Umbilical cord (tissue), 1 donor: ENCODE measurements at regions not wholly inside any gene's neighbourhood (a gene's known extent, or its start where the extent isn't known, plus 50 kb on each side); places are given as distances from the start of the nearest gene placed in this dataset.

ENCODE experiments used
- DNase-seq: peaks from one replicate; pipeline ENCODE4 v3.0.0-alpha.2; 2015; ENCODE audit warnings: low spot score

DNA sequence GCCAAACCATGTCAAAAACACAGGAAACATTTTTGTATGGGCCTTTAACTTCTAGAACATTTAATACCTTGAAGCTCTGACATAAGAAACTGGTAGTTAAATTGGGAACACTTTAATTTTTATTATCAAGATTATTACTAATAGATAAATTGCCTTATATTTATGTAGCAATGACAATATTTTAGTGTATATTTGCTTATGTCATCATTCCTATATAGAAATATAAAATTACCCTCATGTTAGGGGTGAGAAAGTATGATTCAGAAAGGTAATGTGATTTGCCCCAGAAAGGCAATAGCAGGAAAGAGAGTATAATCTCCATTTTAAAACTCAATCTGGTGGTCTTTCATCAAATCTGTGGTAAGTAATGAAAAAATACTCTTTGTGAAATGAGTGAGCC, 147.4 kb downstream of the IL15 start:
- no peak for DNase-seq

DNA sequence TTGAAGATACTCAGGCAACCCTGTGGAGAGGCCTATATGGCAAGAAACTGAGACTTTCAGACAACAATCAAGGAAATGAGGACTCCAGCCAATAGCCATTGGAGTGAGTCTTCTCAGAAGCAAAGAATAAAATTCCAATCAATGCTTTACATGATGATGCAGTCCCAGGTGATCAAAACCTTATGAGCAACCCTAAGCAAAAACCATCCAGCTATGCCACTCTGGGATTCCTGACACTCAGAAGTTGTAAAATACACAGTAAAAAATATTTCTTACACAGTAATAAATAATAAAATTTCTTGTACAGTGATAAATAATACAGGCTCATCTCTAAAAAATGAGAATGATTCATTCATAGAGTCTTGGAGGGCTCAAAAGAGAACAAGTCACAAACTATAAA, 150.6 kb downstream of the IL15 start:
- DNase-seq, result no peak

DNA sequence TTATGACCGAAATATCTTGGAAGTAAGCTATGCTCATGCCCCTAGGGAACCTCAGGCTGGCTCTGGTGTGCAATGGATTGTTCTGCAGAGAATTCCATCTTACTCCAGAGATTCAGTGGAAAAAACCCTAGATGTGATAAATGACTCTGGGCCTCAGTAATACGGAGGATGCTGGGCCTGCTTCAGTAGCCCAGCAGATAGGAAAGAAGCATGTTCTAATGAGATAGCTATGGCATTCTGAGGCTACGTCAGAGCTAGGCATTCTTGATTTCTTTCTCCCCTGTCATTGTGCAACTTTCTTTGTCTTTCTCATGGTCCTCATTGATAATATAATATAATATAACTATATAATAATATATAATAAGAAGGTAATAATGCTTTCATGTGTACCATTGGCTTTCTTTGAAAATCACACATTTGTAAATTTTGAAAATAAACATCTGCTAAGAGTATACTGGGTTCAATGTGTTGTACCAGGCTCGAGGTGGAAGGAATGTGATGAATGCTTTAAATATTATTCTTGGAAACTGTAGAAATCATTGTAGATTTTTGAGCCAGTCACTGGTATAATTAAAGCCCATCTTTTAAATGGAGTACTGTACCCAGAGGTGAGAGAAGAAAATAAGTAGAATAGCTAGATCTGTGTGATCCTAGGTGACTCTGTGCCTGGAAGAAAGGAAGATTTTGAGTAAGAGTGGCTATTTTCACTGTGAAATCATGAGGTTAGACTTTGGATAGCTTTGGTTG, 152.0 kb downstream of the IL15 start:
- DNase-seq, result no peak

DNA sequence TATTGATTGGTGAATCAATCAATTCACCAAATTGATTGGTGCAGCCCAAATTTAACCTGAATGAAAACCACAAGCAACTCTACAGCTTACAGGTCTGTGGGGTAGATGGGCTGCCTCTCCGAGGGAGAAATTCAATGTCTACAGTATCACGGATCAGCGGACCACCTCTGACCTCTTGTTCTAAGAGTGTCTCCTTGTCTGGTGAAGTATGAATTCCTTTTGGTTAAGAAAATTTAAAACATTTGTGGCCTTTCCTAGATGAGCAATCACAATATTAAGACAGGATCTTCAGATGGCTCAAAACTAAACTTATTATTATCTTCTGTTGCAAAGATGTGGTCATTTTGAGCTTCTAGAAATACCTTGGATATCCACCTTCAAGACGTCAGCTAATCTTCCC, 153.3 kb downstream of the IL15 start:
- no peak for DNase-seq

DNA sequence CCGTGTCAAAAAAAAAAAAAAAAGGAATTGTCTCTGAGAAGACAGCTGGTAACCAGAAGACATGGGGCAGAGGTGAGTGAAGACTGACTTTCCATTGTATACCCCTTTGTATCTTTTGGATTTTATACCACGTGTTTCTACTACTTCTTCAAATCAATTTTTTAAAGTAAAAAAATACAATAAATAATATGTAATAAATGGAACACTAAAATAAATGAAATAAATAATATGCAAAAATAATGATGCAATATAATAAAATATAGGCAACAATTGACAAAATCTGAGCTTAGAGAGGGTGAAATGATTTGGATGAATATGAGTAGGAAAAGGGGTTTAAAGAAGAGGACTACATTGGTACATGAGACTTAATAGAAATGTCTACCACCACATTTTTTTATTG, 155.8 kb downstream of the IL15 start:
- no peak for DNase-seq

DNA sequence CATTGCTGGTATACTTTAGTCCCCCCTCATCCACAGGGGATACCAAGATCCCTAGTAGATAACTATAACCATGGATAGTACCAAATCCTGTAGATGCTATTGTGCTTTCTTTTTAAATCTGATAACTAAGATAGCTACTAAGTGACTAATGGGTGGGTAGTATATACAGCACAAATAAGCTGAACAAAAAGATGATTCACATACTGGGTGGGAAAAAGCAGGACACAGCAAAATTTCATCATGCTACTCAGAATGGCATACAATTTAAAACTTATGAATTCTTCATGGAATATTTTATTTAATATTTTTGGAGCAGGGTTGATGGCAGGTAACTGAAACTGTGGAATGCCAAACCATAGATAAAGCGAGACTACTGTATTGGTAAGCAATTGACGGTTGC, 161.6 kb downstream of the IL15 start:
- DNase-seq, result no peak

DNA sequence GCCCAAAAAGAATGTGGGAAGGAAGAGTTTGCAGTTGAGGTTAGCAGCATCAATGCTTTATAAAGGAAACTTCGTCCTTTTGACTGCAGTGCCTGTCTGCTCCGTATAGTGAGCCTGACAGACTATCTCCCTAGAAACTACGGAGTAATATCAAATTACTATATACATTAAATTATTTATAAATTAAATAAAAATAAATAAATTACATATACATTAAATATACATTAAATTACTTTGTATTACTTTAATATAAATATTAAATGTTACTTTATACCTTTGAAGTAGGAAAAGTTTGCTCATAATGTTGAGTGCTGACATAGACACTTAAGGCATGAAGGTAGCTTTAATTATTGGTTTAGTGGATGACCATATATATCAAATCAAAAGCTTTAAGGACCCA, 165.2 kb downstream of the IL15 start:
- no peak for DNase-seq

DNA sequence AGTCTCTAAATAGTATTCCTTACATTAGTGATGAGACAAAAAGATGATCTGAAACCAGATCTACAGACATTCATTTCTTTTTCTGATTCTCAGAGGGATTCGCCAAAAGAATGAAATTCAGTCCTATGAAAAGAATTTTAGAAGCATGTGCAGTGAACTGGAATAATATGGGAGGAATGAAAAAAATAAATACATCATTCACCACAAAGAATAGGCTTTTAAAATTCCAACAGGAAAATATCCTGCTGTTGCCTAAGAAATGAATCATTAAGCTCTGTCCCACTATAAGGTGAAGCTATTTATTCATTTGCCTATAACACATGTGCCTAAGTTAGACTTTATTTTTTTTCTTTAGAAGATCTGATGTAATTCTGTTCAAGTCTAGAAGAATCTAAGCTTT, 165.9 kb downstream of the IL15 start:
- no peak for DNase-seq

DNA sequence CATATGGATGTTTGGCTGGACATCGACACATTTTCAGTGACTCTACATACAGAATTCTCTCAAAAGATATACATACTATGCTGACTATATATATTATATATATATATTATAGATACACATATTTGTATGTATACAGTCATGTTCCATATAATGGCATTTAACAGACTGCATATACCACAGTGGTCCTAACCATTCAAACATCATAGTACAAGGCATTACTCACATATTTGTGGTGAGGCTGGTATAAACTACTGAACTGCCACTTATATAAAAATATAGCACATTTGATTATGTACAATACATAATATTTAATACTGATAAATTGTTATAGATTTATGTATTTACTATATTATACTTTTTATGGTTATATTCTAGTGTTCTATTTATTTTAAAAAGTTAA, 168.5 kb downstream of the IL15 start:
- DNase-seq, result no peak

DNA sequence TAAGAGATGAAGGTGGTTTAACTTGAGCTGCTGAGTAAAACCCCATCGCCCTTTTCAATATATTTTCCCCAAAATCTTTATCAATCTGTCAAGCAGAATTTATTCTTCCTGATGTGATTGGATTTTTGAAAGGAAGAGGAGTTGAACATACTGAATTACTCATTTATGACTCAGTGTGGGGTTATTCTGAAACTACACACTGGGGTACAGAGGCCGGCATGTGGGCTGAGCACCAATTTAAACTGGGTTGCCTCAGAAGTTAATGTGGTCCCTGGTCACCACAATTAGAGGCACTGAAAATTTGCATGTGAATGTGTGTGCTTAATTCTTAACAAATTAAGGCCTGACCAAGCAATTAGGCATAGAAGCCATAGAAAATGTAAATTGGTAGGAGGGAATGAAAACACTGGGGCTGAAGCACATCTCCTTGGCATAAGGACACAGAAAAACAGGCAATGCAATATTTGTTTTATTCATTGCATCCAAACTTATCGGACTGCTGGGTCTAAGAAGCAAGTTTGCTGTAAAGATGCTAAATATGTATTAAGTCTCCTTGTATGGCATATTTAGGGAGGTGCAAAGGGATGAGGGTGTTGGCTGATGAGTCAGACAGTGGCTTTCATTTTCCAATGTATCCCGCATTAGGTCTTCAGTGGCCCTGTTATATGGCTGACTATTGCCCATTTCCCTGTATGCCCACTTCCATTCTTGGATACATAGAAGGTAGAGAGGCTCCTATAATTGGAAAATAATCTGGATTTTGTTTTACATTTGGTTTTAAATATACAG, 170.9 kb downstream of the IL15 start:
- DNase-seq, result no peak

DNA sequence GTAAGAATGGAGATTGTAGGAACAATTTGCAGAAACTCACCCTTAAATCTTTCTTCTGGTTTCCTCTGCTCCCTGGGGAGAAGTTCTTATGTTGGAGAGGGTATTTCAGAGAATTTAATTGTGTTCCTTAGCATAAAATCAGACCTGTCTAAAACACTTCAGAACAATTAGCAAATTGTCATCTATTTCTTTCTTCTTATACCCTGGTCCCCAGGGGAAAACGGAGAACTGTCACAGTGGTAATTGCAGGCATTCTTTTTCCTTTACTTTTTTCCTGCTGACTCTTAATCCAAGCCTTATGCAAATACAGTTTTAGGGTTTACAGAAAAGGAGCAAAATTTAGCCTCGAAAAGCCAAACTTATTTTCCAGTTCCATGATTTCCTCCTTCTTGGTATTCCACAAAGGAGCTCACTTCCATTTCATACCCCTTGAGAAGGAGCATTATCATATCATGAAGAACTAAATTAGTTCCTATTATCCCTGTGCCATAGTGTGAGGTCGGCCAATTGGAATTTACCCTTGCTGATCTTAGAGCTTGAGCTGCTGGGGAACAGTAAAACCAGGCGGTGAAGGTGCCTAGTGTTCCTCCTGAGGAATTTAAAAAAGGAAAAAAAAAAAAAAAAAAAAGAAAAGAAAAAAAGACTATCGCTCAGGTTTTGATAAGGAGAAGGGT, 173.8 kb downstream of the IL15 start:
- no peak for DNase-seq

DNA sequence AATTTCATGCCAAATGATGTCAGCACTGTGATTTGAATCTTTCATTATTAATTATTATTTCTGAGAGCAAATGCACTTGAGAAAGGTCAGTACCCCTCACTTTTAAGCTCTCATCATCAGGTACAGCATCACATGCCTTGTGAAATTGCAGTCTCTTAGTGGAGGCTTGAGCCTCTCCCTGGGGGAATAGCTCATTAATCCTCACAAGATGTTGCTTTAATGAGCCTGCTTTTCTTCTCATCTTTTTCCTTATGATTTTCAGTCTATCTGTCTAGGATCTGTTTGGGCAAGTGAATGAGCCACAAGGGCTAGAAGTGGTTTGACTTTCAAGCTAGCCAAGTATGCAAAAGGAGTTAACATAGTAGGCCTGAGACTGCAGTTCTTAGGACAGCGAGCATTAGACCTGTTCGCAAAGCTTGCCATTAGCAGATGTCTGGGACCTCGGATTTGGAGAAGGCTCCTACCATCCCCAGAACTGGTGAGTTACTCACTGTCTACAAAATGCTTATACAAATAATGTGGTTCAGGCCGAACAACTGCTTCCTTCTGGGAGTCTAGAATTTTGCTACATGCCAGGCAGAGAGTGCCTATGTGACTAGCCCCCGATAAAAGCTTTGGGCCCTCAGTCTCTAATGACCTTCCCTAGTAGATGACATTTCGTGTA, 174.5 kb downstream of the IL15 start:
- DNase-seq, result no peak

DNA sequence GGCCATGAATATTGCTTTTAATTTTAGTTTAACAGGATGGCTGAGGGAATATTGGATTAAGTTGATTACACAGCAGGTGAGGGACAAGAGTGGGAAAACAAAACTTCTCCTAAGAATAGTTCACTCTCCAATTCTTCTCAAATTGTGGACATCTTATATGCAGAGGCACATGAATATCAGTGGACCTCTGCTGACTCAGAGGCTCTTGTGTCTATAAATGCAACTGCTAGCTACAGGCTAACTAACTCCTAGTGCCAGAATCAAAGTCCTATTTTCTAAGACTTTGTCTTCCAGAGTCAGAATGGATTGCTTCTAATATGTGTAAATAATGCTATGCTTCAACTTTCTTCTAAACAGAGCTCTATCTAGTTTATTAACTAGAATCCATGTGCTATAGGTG, 175.8 kb downstream of the IL15 start:
- no peak for DNase-seq

DNA sequence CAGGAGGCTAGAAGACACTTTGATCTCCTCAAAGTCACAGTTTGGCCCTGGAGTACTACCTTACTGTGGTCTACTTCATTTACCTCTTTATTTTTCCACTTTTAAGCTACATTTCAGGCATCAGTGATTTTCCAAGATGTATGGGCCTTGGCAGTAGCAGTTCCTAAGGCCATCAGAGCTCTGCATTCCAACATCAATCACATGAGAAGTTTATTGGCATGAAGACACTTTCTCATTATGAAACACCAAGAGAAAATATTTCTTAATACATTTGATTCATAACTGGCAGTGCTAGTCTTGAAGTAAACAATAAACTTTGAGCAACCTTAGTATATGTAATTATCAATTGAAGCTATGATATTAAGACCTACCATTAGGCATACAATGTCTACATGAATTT, 178.1 kb downstream of the IL15 start:
- no peak for DNase-seq

DNA sequence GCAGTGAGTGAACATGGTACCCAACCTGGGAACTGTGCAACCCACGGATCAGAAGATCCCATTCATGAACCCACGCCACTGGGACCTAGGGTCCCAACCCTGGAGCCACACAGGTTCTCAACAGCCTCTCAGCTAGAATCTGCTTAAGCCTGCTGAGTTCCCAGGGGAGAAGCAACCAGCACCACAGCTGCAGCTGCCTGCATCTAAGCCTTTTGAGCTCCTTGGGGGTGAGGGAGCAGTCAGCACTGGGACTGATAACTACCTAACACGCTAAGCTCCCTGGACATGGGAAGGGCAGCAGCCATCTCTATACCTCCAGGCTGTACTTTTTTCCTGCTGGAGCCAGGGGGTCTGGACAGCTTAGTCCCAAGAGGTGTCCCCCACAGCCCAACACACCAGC, 179.3 kb downstream of the IL15 start:
- DNase-seq, result no peak

DNA sequence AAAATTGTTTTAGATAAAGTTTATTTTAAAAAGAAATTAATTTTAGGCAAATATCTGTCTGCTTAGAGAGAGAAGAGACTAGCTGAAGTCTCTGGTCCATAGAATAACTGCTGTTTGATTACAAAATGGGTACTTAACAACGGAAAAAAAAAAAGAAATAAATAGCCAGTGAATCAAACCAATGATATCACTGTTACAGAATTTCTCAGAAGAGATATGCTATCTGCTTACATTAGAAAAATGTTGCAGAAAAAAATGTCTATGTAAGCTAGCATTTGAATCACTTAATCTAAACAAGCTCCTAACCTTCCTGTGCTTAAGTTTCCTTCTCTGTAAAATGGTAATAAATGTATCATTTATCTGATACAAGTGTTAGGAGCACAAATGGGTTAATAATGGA, 189.9 kb downstream of the IL15 start:
- no peak for DNase-seq

DNA sequence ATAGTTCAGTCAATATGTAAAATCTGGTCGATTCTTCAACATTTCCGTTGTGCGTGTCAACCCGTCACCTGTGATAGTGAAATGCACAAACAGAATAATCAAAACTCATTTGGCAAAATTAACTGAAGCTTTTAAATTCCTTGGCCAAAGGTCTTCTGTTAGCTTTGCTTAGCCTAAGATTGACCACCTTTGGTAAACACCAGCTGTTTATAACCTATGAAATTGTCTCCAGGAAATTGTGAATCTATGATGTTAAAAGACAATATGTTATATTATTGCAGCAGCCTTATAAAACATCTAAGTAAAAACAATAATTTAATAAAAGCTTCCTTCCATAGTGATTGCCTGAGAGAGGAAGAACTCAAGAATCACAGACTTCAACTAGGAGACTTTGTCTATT, 196.8 kb downstream of the IL15 start:
- DNase-seq, result no peak

DNA sequence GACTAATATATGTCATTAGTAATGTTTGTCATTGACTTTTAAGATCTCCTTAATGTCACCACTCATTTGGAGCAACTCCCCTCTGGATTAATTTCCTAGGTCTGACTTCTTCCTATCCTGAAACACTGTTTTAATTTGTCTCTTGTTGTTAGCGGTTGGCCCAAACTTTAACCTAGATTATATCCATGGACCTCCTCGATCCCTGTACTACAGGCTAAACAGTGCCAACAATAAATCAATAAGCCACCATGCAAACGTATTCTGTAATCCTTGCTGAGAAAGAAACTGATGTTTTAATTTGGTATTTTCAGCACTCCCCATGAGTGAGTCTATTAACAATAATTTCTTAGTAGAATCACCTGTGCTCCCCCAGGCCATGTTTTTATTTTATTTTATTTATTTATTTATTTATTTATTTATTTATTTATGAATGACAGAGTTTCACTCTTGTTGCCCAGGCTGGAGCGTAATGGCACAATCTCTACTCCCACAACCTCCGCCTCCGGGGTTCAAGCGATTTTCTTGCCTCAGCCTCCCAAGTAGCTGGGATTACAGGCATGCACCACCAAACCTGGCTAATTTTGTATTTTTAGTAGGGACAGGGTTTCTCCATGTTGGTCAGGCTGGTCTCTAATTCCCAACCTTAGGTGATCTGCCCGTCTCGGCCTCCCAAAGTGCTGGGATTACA, 204.1 kb downstream of the IL15 start:
- no peak for DNase-seq

DNA sequence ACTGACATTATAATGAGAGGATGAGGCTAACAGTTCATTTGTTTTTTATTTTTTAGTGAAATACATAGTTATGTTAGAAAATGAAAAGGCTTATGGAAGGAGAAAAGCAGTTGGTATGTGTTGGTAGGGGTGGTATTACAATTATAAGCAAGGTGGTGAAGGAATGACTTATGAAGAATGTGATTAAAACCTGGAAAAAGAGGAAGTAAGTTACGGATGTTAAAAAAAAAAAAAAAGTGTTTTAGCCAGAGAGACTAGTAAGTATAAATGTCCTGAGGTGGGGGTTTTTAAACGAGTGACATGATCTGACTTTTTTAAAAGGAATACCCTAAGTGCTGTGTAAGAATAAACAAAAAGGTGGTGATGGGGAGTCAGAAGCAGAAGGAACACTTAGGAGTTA, 206.8 kb downstream of the IL15 start:
- no peak for DNase-seq

DNA sequence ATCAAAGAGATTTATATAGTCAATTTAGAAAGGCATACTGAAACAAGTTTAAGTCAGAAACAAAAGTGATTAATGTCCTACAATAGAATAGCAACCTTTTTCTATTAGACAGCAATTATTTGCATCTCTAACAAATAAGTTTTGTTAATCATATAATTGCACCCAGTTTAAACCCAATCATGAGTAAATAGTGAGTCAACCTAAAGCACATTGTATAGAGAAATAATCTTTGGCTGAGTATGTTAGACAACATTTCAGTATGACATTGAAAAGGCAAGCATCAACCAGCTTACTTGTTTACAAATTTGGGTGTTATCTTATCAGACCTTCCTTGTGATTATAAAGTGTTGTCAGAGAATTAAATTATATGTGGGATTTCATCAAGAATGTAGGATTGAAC, 209.5 kb downstream of the IL15 start:
- DNase-seq, result no peak

DNA sequence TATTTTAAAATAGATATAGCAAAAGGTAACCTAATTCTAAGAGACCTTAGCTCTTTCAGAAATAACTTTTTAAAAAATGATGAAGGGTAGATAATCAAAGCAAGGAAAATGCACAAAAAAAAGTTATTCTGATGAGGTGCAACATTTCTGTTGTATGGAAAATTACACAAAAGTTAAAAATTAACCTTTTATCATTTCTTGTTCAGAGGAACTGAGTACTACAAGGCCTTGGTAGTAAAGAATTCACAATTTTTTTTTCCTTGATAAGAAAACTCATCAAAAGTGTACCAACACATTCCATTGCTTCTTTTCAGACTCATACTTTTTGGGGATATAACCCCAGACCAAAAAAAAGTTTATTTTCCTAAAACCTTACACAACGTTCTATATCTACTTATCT, 213.0 kb downstream of the IL15 start:
- DNase-seq, result no peak

DNA sequence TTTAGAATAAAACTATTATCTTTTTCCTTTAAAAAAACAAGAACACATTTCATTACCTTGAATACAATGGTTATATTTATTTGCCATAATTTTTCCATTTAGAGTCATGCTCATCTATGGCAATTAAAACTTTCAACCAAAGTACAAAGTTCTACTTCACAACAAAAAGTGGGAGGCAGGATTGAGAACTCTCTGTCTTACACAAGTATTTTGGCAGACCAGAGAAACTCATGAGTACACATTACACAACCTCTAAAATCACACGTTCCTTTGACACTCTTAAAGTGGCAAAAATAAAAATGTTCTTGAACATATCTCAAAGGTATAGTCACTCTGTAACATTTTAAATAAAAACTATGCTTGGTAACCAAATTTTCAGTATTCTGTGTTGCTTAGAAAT, 213.4 kb downstream of the IL15 start:
- no peak for DNase-seq
